MCF 10A (cell line): ENCODE measurements at regions not wholly inside any gene's neighbourhood (a gene's known extent, or its start where the extent isn't known, plus 50 kb on each side); places are given as distances from the start of the nearest gene placed in this dataset.
"Not testable (repeated sequence)": the region's sequence is repeated elsewhere in the genome, so short reads cannot be mapped to it uniquely, and the experiment has no call there.

ENCODE experiments used
- BruUV-seq: library from RNA; stranded (reverse); fragments of 400-500 nt; replicated peaks from 2 replicates; lab custom pipeline; 2021; lab: Mats Ljungman, UMichigan
- CTCF ChIA-PET: fragments of 300-600 bp; sonication (Branson Sonifier 250); formaldehyde crosslinking; extraction: SDS; loops from one replicate; lab custom pipeline; 2021; ENCODE audit warnings: antibody characterized with exemption, inconsistent platforms; lab: Yijun Ruan, JAX
- POLR2A ChIA-PET: fragments of 300-600, 350-650 bp; sonication (Branson Sonifier 250); formaldehyde crosslinking; extraction: SDS; loops from one replicate; lab custom pipeline; 2020; ENCODE audit warnings: antibody characterized with exemption, inconsistent platforms; lab: Yijun Ruan, JAX
- DNase-seq: peaks from one replicate; pipeline ENCODE4 v3.0.0-alpha.2; 2018; ENCODE audit not compliant: unreplicated experiment
- H3K27ac Mint-ChIP-seq: one replicate; pipeline ENCODE4 v1.8.0; 2022; ENCODE audit warnings: mild to moderate bottlenecking, low read depth, mixed read lengths; ENCODE audit not compliant: unreplicated experiment
- H3K27me3 Mint-ChIP-seq: one replicate; pipeline ENCODE4 v1.8.0; 2022; ENCODE audit warnings: mixed read lengths; ENCODE audit not compliant: insufficient read depth, unreplicated experiment
- H3K36me3 Mint-ChIP-seq: one replicate; pipeline ENCODE4 v1.8.0; 2022; ENCODE audit warnings: mild to moderate bottlenecking, moderate library complexity, mixed read lengths; ENCODE audit not compliant: insufficient read depth, unreplicated experiment
- H3K4me1 Mint-ChIP-seq: one replicate; pipeline ENCODE4 v1.8.0; 2022; ENCODE audit warnings: mixed read lengths; ENCODE audit not compliant: insufficient read depth, unreplicated experiment
- H3K4me3 Mint-ChIP-seq: one replicate; pipeline ENCODE4 v1.8.0; 2022; ENCODE audit warnings: mild to moderate bottlenecking, moderate library complexity, mixed read lengths; ENCODE audit not compliant: unreplicated experiment
- H3K9me3 Mint-ChIP-seq: one replicate; pipeline ENCODE4 v1.8.0; 2022; ENCODE audit warnings: mixed read lengths; ENCODE audit not compliant: unreplicated experiment
- intact Hi-C: fragments of 100-400 bp; cut with micrococcal nuclease; formaldehyde crosslinking; loops from 2 replicates; pipeline ENCODE4 v1.14.1; 2022
- TF ChIP-seq, protein P1 (sequence below): fragments of 200-600 bp; IDR thresholded peaks from one replicate; pipeline ENCODE4 v1.8.0; 2022; ENCODE audit warnings: antibody characterized with exemption, mild to moderate bottlenecking; ENCODE audit not compliant: unreplicated experiment

DNA sequence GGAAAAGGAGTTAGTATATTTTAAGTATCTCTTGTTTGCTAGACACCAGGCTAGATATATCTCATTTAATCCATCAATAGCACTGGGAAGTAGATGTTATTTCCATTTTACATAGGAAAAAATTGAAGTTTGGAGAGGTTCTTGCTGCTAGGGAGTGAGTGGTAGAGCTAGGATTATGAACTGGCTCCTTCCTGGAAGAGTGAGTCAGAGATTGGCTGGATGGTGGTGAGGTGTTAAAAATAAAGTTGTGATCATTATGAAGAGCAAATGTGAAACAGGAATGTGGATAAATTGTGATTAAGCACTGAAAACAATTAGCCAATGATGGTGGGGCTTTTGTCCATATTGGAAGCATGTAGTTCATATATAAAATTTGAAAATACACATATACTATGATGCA, 234.2 kb downstream of the WNT5A start:
- ChIA-PET CTCF (no interaction called here), POLR2A (no interaction called here)
- no TSS peak for BruUV-seq
- intact Hi-C loops, result no loop called here
- Mint-ChIP-seq H3K4me1 (no peaks in the 10 kb centered on the region), H3K9me3 (peaks cover 18% of the 10 kb centered on the region), H3K36me3 (no peaks in the 10 kb centered on the region), H3K27me3 (no peaks in the 10 kb centered on the region), H3K4me3 (no peak overlapping the region), H3K27ac (no peak overlapping the region)
- TF ChIP-seq, protein P1, sequence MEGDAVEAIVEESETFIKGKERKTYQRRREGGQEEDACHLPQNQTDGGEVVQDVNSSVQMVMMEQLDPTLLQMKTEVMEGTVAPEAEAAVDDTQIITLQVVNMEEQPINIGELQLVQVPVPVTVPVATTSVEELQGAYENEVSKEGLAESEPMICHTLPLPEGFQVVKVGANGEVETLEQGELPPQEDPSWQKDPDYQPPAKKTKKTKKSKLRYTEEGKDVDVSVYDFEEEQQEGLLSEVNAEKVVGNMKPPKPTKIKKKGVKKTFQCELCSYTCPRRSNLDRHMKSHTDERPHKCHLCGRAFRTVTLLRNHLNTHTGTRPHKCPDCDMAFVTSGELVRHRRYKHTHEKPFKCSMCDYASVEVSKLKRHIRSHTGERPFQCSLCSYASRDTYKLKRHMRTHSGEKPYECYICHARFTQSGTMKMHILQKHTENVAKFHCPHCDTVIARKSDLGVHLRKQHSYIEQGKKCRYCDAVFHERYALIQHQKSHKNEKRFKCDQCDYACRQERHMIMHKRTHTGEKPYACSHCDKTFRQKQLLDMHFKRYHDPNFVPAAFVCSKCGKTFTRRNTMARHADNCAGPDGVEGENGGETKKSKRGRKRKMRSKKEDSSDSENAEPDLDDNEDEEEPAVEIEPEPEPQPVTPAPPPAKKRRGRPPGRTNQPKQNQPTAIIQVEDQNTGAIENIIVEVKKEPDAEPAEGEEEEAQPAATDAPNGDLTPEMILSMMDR, result no peak
- no peak for DNase-seq

DNA sequence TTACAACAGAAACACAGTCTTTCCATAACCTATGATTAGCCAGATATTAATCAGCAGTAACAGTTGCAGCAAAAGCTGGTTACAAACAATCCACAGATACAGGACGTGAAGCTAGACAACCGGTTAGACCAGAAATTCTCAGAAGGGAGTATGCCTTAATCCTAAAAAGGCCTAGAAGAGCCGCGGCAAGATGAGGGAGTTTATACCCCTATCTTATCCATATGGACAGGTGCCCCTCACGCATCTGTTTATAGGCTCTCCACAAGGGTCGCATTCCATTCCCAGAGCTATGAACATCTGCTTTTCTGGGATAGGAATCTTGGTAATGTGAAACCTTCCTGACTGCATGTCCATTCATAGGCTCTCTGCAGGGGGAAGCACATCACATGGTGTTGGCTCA, 237.9 kb downstream of the WNT5A start:
- H3K4me1 Mint-ChIP-seq, intact Hi-C loops, H3K27ac Mint-ChIP-seq, H3K36me3 Mint-ChIP-seq, H3K27me3 Mint-ChIP-seq, H3K4me3 Mint-ChIP-seq, BruUV-seq, POLR2A ChIA-PET, DNase-seq: not testable (repeated sequence)
- CTCF ChIA-PET, result interaction anchor here (0.6 kb wide), 1 partner anchor 81 kb away, joined by 3 read pairs; no protein-coding TSS in a partner anchor
- H3K9me3 Mint-ChIP-seq, result peaks cover 18% of the 10 kb centered on the region

DNA sequence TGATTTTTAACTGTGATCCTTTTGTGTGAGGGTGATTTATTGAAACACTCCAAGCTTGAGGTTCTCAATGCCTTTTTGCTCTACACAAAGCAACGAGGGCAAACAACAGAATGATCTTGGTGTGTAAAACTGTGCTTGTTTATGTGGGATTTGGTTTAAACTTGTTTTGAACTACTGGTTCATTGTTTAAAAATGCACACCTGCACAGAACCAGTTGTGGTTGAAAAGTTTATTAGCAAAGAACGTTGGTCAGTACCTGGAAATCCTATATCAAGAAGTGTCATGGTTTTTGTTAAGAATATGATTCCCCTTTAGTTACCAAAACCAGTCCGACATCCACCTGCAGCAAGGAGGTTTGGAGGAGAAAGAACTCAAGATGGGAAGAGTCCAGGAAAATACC, 239.4 kb downstream of the WNT5A start:
- Mint-ChIP-seq H3K27ac (no peak overlapping the region), H3K27me3 (no peaks in the 10 kb centered on the region), H3K36me3 (no peaks in the 10 kb centered on the region), H3K4me1 (no peaks in the 10 kb centered on the region), H3K4me3 (no peak overlapping the region), H3K9me3 (peaks cover 18% of the 10 kb centered on the region)
- TF ChIP-seq, protein P1, result no peak
- CTCF ChIA-PET, result interaction anchor here (0.6 kb wide), 1 partner anchor 62 kb away, joined by 3 read pairs; no protein-coding TSS in a partner anchor
- no TSS peak for BruUV-seq
- DNase-seq, result no peak
- intact Hi-C loops, result no loop called here
- POLR2A ChIA-PET, result no interaction called here

DNA sequence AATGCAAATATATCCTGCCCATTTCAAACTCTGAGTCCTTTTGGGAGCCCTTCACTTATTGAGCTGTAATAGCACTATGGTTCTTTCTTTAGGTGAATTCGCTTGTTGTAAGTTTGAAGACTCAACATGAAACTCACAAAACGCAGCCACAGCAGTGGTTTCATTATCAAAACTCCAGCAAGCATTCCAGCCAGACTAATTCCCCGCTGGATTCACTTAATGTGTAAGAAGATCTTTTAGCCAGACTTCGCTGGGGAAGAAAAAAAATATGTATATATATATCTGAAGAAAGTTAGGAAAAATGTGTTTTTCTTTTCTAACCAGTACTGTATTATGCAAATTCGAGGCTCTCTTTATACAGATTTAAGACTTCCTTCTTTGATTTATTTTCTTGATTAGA, 241.1 kb downstream of the WNT5A start:
- DNase-seq, result no peak
- H3K4me3 Mint-ChIP-seq, result no peak overlapping the region
- no peaks in the 10 kb centered on the region for H3K36me3 Mint-ChIP-seq
- ChIA-PET POLR2A (no interaction called here), CTCF (no interaction called here)
- TF ChIP-seq, protein P1, result no peak
- H3K4me1 Mint-ChIP-seq, result no peaks in the 10 kb centered on the region
- H3K27me3 Mint-ChIP-seq, result no peaks in the 10 kb centered on the region
- peaks cover 18% of the 10 kb centered on the region for H3K9me3 Mint-ChIP-seq
- no TSS peak for BruUV-seq
- intact Hi-C loops, result no loop called here
- H3K27ac Mint-ChIP-seq, result no peak overlapping the region

DNA sequence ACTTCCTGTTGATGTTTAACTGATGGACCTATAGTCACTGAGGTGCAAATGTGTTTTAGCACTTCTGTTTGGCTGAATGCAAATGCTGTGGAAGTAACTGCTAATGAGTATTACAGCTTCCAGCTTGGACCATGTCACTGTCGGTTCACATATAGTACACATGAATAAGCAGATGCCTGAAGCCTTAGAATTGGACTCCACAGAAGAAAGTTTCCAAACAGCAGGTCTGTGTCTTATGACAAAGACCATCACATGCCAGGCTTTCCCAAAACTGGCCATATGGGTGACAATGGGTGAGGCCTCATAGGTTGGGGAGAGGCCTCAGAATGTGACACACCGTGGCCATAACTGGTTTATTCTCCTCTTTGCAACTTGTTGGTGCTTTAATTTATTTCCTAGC, 241.8 kb downstream of the WNT5A start:
- Mint-ChIP-seq H3K4me3 (no peak overlapping the region), H3K36me3 (no peaks in the 10 kb centered on the region), H3K27me3 (no peaks in the 10 kb centered on the region), H3K27ac (no peak overlapping the region), H3K9me3 (peaks cover 18% of the 10 kb centered on the region), H3K4me1 (no peaks in the 10 kb centered on the region)
- no TSS peak for BruUV-seq
- DNase-seq, result no peak
- intact Hi-C loops, result no loop called here
- TF ChIP-seq, protein P1, result no peak
- ChIA-PET CTCF (interaction anchor here (0.8 kb wide), 1 partner anchor 11 kb away, joined by 3 read pairs; no protein-coding TSS in a partner anchor), POLR2A (interaction anchor here (0.5 kb wide), 1 partner anchor 821 kb away, joined by 3 read pairs; no protein-coding TSS in a partner anchor)
